Activated T-cell treated with anti-CD3 and anti-CD28 coated beads, Interleukin-2, amount 50 U/mL, for 4 hours (primary cell): ENCODE measurements at regions not wholly inside any gene's neighbourhood (a gene's known extent, or its start where the extent isn't known, plus 50 kb on each side); places are given as distances from the start of the nearest gene placed in this dataset.
A peak's percentile ranks its signal among the peaks of the same experiment; 100 is the strongest.

Source experiments
- ATAC-seq, 2 donors: fragments of 200-7000 bp; cut with Tn5 transposase; one replicate each; pipeline ENCODE4 v1.10.0; 2021
- DNase-seq: peaks from one replicate; pipeline ENCODE4 v3.0.0-alpha.2; 2020
- H3K27me3 Mint-ChIP-seq: one replicate; pipeline ENCODE4 v1.8.0; 2021; ENCODE audit warnings: low read depth, mixed read lengths
- H3K36me3 Mint-ChIP-seq: one replicate; pipeline ENCODE4 v1.8.0; 2022; ENCODE audit warnings: mixed read lengths; ENCODE audit not compliant: insufficient read depth
- H3K4me1 Mint-ChIP-seq: one replicate; pipeline ENCODE4 v1.8.0; 2021; ENCODE audit warnings: low read depth, mixed read lengths
- H3K4me3 Mint-ChIP-seq: one replicate; pipeline ENCODE4 v1.8.0; 2021; ENCODE audit warnings: mild to moderate bottlenecking, moderate library complexity, mixed read lengths
- H3K9me3 Mint-ChIP-seq: one replicate; pipeline ENCODE4 v1.8.0; 2021; ENCODE audit warnings: mixed read lengths

- DNase-seq (no peak), ATAC-seq (no peak)
- peaks cover 10% of the 10 kb centered on the region for H3K9me3 Mint-ChIP-seq
- H3K4me3 Mint-ChIP-seq = no peak overlapping the region
- H3K36me3 Mint-ChIP-seq = no peaks in the 10 kb centered on the region
- no peaks in the 10 kb centered on the region for H3K27me3 Mint-ChIP-seq
- no peaks in the 10 kb centered on the region for H3K4me1 Mint-ChIP-seq
Measured at GRCh38 chr1:187342495-187342894, 513.7 kb downstream of the PLA2G4A start.

GRCh38 chr1:187374082-187374481 lies 545.3 kb downstream of the PLA2G4A start:
- Mint-ChIP-seq H3K27me3 (no peaks in the 10 kb centered on the region), H3K4me3 (no peak overlapping the region), H3K9me3 (peaks cover 6% of the 10 kb centered on the region), H3K36me3 (no peaks in the 10 kb centered on the region), H3K4me1 (no peaks in the 10 kb centered on the region)
- no peak for ATAC-seq
- no peak for DNase-seq

GRCh38 chr1:187374742-187375141 lies 546.0 kb downstream of the PLA2G4A start:
- no peak overlapping the region for H3K4me3 Mint-ChIP-seq
- H3K27me3 Mint-ChIP-seq = no peaks in the 10 kb centered on the region
- H3K9me3 Mint-ChIP-seq = peaks cover 6% of the 10 kb centered on the region
- H3K4me1 Mint-ChIP-seq = no peaks in the 10 kb centered on the region
- no peaks in the 10 kb centered on the region for H3K36me3 Mint-ChIP-seq
- ATAC-seq (no peak), DNase-seq (no peak)

GRCh38 chr1:187383366-187383765 lies 554.6 kb downstream of the PLA2G4A start:
- H3K27me3 Mint-ChIP-seq = no peaks in the 10 kb centered on the region
- no peak for ATAC-seq
- no peak for DNase-seq
- H3K9me3 Mint-ChIP-seq = no peaks in the 10 kb centered on the region
- no peaks in the 10 kb centered on the region for H3K4me1 Mint-ChIP-seq
- H3K4me3 Mint-ChIP-seq = no peak overlapping the region
- H3K36me3 Mint-ChIP-seq = no peaks in the 10 kb centered on the region

- Mint-ChIP-seq H3K4me1 (no peaks in the 10 kb centered on the region), H3K9me3 (no peaks in the 10 kb centered on the region), H3K27me3 (no peaks in the 10 kb centered on the region), H3K4me3 (no peak overlapping the region), H3K36me3 (no peaks in the 10 kb centered on the region)
- ATAC-seq = peak in 1 of 2 donors; percentile 21
- no peak for DNase-seq
Measured at GRCh38 chr1:187384504-187384903, 555.8 kb downstream of the PLA2G4A start.

- no peaks in the 10 kb centered on the region for H3K27me3 Mint-ChIP-seq
- DNase-seq (no peak), ATAC-seq (no peak)
- H3K4me1 Mint-ChIP-seq = no peaks in the 10 kb centered on the region
- no peaks in the 10 kb centered on the region for H3K36me3 Mint-ChIP-seq
- H3K9me3 Mint-ChIP-seq = no peaks in the 10 kb centered on the region
- no peak overlapping the region for H3K4me3 Mint-ChIP-seq
Measured at GRCh38 chr1:187390215-187390818, 561.6 kb downstream of the PLA2G4A start.

- no peak for ATAC-seq
- peaks cover 1% of the 10 kb centered on the region for H3K36me3 Mint-ChIP-seq
Measured at GRCh38 chr1:187396226-187396625, 567.5 kb downstream of the PLA2G4A start.

GRCh38 chr1:187396929-187397796 lies 568.4 kb downstream of the PLA2G4A start:
- no peaks in the 10 kb centered on the region for H3K27me3 Mint-ChIP-seq
- ATAC-seq (no peak), DNase-seq (no peak)
- H3K9me3 Mint-ChIP-seq = peaks cover 5% of the 10 kb centered on the region
- no peaks in the 10 kb centered on the region for H3K4me1 Mint-ChIP-seq
- peaks cover 1% of the 10 kb centered on the region for H3K36me3 Mint-ChIP-seq
- no peak overlapping the region for H3K4me3 Mint-ChIP-seq

More at GRCh38 chr1:187396226-187396625, 567.5 kb downstream of the PLA2G4A start:
- Mint-ChIP-seq H3K4me1 (no peaks in the 10 kb centered on the region), H3K4me3 (no peak overlapping the region), H3K9me3 (peaks cover 5% of the 10 kb centered on the region), H3K27me3 (no peaks in the 10 kb centered on the region)
- no peak for DNase-seq

- Mint-ChIP-seq H3K4me3 (no peak overlapping the region), H3K4me1 (no peaks in the 10 kb centered on the region), H3K27me3 (no peaks in the 10 kb centered on the region), H3K36me3 (no peaks in the 10 kb centered on the region), H3K9me3 (peaks cover 7% of the 10 kb centered on the region)
- ATAC-seq (no peak), DNase-seq (no peak)
Measured at GRCh38 chr1:187408212-187409004, 579.7 kb downstream of the PLA2G4A start.

GRCh38 chr1:187409341-187409740 lies 580.6 kb downstream of the PLA2G4A start:
- no peak for DNase-seq
- Mint-ChIP-seq H3K4me3 (no peak overlapping the region), H3K4me1 (no peaks in the 10 kb centered on the region), H3K36me3 (no peaks in the 10 kb centered on the region), H3K9me3 (peaks cover 7% of the 10 kb centered on the region), H3K27me3 (no peaks in the 10 kb centered on the region)
- ATAC-seq = no peak

- no peak for DNase-seq
- no peaks in the 10 kb centered on the region for H3K27me3 Mint-ChIP-seq
- H3K9me3 Mint-ChIP-seq = peaks cover 7% of the 10 kb centered on the region
- H3K4me3 Mint-ChIP-seq = no peak overlapping the region
- no peaks in the 10 kb centered on the region for H3K4me1 Mint-ChIP-seq
- no peak for ATAC-seq
- no peaks in the 10 kb centered on the region for H3K36me3 Mint-ChIP-seq
Measured at GRCh38 chr1:187411118-187411517, 582.4 kb downstream of the PLA2G4A start.

- no peak for DNase-seq
- peaks cover 8% of the 10 kb centered on the region for H3K9me3 Mint-ChIP-seq
- no peaks in the 10 kb centered on the region for H3K27me3 Mint-ChIP-seq
- no peak overlapping the region for H3K4me3 Mint-ChIP-seq
- no peak for ATAC-seq
- no peaks in the 10 kb centered on the region for H3K4me1 Mint-ChIP-seq
- no peaks in the 10 kb centered on the region for H3K36me3 Mint-ChIP-seq
Measured at GRCh38 chr1:187413405-187414169, 584.8 kb downstream of the PLA2G4A start.

GRCh38 chr1:187415065-187415464 lies 586.3 kb downstream of the PLA2G4A start:
- H3K9me3 Mint-ChIP-seq = peaks cover 8% of the 10 kb centered on the region
- no peak overlapping the region for H3K4me3 Mint-ChIP-seq
- no peaks in the 10 kb centered on the region for H3K4me1 Mint-ChIP-seq
- DNase-seq (no peak), ATAC-seq (no peak)
- H3K36me3 Mint-ChIP-seq = no peaks in the 10 kb centered on the region
- no peaks in the 10 kb centered on the region for H3K27me3 Mint-ChIP-seq

- Mint-ChIP-seq H3K4me3 (no peak overlapping the region), H3K9me3 (peaks cover 3% of the 10 kb centered on the region), H3K36me3 (no peaks in the 10 kb centered on the region), H3K4me1 (no peaks in the 10 kb centered on the region), H3K27me3 (no peaks in the 10 kb centered on the region)
- ATAC-seq = no peak
- no peak for DNase-seq
Measured at GRCh38 chr1:187417520-187417919, 588.8 kb downstream of the PLA2G4A start.
